Stomach (tissue), 8 donors: ENCODE measurements at regions not wholly inside any gene's neighbourhood (a gene's known extent, or its start where the extent isn't known, plus 50 kb on each side); places are given as distances from the start of the nearest gene placed in this dataset.

Experiments
- DNase-seq, 2 donors: peaks; one replicate each; pipeline versions ENCODE4 v3.0.0 to v3.0.0-alpha.2; 2013 to 2019
- H3K27ac ChIP-seq, 5 donors: fragments of 200-600 bp in 4 of 5; sonication (generic) in 4 of 5; one replicate each; pipeline ENCODE4 v1.5.1; 2013 to 2019; ENCODE audit warnings: mild to moderate bottlenecking in 1 of 5, moderate library complexity in 1 of 5
- H3K27me3 ChIP-seq, 3 donors: fragments of 200-600 bp; sonication (generic); one replicate each; pipeline ENCODE4 v1.5.1; 2017 to 2019; ENCODE audit warnings: mixed run types in 1 of 3
- H3K36me3 ChIP-seq, 4 donors: fragments of 200-600 bp; sonication (generic); 1 replicate in 3 of 4; 2 replicates in 1 of 4; pipeline ENCODE4 v1.5.1; 2016 to 2019
- H3K4me1 ChIP-seq, 4 donors: fragments of 200-600 bp; sonication (generic); one replicate each; pipeline ENCODE4 v1.5.1; 2016 to 2019
- H3K4me3 ChIP-seq, 4 donors: fragments of 200-600 bp; sonication (generic) in 3 of 4; one replicate each; pipeline ENCODE4 v1.5.1; 2016 to 2019; ENCODE audit warnings: mild to moderate bottlenecking in 1 of 4
- H3K9me3 ChIP-seq, 4 donors: fragments of 200-600 bp; sonication (generic); one replicate each; pipeline ENCODE4 v1.5.1; 2016 to 2019
- EP300 ChIP-seq: sonication (generic); formaldehyde crosslinking; IDR thresholded peaks from one replicate; pipeline ENCODE4 v1.6.1; 2017; ENCODE audit warnings: antibody characterized with exemption
- POLR2A ChIP-seq, 4 donors: fragments of 450-650 bp; IDR thresholded peaks; one replicate each; pipeline ENCODE4 v1.6.1; 2016; ENCODE audit warnings: antibody characterized with exemption in 4 of 4, control low read depth in 2 of 4, mild to moderate bottlenecking in 1 of 4, moderate library complexity in 1 of 4
- POLR2AphosphoS5 ChIP-seq, 3 donors: sonication (generic); formaldehyde crosslinking; IDR thresholded peaks; one replicate each; pipeline ENCODE4 v1.6.1; 2016; ENCODE audit warnings: antibody characterized with exemption in 3 of 3
- WGBS, 5 donors: extraction: QIAGEN DNeasy Blood & Tissue Kit in 3 of 5; methylation state at CpG; one replicate each; pipeline versions ENCODE4 v1.1.5 to v1.1.7; 2013 to 2018; 5-methylcytosine and 5-hydroxymethylcytosine counted together
- intact Hi-C: fragments of 100-400 bp; cut with DNase I; formaldehyde crosslinking; loops from one replicate; pipeline ENCODE4 v1.15.1; 2023; ENCODE audit warnings: low total_unique reads
- TF ChIP-seq, protein P1 (sequence below), 7 experiments: fragments of 450-650 bp in 4 of 7; fragments of 200-600 bp in 3 of 7; sonication (generic) in 3 of 7; IDR thresholded peaks; one replicate each; pipeline ENCODE4 v1.5.1; 2016 to 2019; ENCODE audit warnings: antibody characterized with exemption in 7 of 7, control low read depth in 2 of 7, mild to moderate bottlenecking in 1 of 7
- donor health status: healthy with polysubstance abuse.
- donor health status: Bipolar disorder and iron deficiency.
- donor health status: healthy.

DNA sequence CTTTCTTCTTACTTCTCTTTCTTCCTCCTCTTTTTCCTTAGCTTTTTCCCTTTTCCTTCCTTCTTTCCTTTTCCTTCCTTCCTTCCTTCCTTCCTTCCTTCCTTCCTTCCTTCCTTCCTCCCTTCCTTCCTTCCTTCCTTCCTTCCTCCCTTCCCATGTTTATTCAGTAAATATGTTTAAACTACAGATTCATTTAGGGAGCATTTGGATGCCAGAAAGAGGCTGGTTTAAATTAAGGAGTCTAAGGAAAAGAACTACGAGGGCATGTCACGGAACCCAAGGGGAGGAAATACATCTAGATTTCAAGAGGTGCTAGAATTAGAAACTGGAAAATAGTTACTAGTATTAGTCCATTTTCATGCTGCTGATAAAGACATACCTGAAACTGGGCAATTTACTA, 320.0 kb upstream of the ARRDC3 start:
- WGBS, 5 donors: 88 to 93% (median 90%) methylated on average over 2 of the region's 2 CpGs
- Histone ChIP-seq H3K36me3 (no peaks in the 10 kb centered on the region), H3K9me3 (no peaks in the 10 kb centered on the region), H3K4me3 (no peak overlapping the region), H3K27ac (no peak overlapping the region), H3K27me3 (no peaks in the 10 kb centered on the region), H3K4me1 (no peaks in the 10 kb centered on the region)
- DNase-seq: no peak
- intact Hi-C loops: no loop called here
- TF ChIP-seq EP300: no peak
- TF ChIP-seq, protein P1, sequence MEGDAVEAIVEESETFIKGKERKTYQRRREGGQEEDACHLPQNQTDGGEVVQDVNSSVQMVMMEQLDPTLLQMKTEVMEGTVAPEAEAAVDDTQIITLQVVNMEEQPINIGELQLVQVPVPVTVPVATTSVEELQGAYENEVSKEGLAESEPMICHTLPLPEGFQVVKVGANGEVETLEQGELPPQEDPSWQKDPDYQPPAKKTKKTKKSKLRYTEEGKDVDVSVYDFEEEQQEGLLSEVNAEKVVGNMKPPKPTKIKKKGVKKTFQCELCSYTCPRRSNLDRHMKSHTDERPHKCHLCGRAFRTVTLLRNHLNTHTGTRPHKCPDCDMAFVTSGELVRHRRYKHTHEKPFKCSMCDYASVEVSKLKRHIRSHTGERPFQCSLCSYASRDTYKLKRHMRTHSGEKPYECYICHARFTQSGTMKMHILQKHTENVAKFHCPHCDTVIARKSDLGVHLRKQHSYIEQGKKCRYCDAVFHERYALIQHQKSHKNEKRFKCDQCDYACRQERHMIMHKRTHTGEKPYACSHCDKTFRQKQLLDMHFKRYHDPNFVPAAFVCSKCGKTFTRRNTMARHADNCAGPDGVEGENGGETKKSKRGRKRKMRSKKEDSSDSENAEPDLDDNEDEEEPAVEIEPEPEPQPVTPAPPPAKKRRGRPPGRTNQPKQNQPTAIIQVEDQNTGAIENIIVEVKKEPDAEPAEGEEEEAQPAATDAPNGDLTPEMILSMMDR (IDR thresholded peaks at IDR 0.05): no peak
- TF ChIP-seq POLR2AphosphoS5 (IDR thresholded peaks at IDR 0.05): no peak
- TF ChIP-seq POLR2A (IDR thresholded peaks at IDR 0.05): no peak

DNA sequence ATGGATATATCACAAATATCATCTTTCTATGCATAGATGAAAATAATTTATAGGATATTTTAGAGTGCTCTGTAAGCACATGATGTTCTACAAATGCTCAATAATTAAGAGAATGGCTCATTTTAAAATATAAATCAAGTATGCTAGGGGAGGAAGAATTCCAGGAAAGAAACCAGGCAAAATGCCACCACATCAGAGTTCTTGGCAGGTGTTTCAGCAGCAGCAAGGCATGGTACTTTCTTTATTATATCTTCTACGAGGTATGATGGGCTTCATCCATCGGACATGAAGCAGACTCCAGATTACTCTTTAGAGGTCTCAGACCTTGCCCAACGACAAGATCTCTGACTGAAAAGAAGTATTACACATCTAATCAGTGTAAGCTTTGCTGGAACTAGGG, 316.3 kb upstream of the ARRDC3 start:
- H3K4me3 ChIP-seq: no peak overlapping the region
- intact Hi-C loops: no loop called here
- TF ChIP-seq EP300 (no peak), POLR2A (IDR thresholded peaks at IDR 0.05) (no peak)
- TF ChIP-seq, protein P1 (IDR thresholded peaks at IDR 0.05): no peak
- no peaks in the 10 kb centered on the region for H3K4me1 ChIP-seq
- DNase-seq: no peak
- H3K27me3 ChIP-seq: no peaks in the 10 kb centered on the region
- H3K36me3 ChIP-seq: no peaks in the 10 kb centered on the region
- no peaks in the 10 kb centered on the region for H3K9me3 ChIP-seq
- WGBS, 5 donors: 72 to 89% (median 85%) methylated on average over 3 of the region's 3 CpGs
- no peak overlapping the region for H3K27ac ChIP-seq

DNA sequence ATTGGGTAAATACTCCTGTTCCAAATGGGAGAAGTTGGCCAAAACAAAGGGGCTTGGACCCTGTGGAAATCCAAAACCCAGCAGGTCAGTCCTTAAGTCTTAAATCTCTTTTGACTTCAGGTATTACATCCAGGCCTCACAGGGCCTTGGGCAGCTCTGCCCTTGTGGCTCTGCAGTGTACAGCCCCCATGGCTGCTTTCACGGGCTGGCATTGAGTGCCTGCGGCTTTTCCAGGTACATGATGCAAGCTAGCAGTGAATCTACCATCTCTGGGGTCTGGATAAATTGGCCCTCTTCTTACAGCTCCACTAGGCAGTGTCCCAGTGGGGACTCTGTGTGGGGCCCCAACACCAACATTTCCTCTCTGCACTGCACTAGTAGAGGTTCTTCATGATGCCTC, 308.5 kb upstream of the ARRDC3 start:
- DNase-seq: no peak
- H3K9me3 ChIP-seq: peaks cover 0 to 3% (median 0%) of the 10 kb centered on the region in 4 donors
- no peak overlapping the region for H3K4me3 ChIP-seq
- H3K36me3 ChIP-seq: no peaks in the 10 kb centered on the region
- H3K4me1 ChIP-seq: no peaks in the 10 kb centered on the region
- intact Hi-C loops: no loop called here
- no peak overlapping the region for H3K27ac ChIP-seq
- TF ChIP-seq EP300: no peak
- no peak for TF ChIP-seq POLR2A (IDR thresholded peaks at IDR 0.05)
- no peak for TF ChIP-seq POLR2AphosphoS5 (IDR thresholded peaks at IDR 0.05)
- TF ChIP-seq, protein P1 (IDR thresholded peaks at IDR 0.05): no peak
- WGBS, 5 donors: 78 to 100% (median 91%) methylated on average over 2 of the region's 2 CpGs
- no peaks in the 10 kb centered on the region for H3K27me3 ChIP-seq

DNA sequence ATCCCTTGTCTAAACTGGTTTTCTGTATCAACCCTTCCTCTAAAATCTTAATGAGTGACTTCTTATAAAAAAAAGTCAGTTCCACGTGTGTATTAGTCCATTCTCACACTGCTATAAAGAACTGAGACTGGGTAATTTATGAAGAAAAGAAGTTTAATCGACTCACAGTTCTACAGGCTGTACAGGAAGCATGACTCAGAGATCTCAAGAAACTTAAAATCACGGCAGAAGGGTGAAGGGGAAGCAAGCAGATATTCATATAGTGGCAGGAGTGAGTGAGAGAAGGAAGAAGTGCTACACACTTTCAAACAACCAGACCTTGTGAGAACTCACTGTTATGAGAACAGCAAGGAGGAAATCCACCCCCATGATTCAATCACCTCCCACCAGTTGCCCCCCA, 307.8 kb upstream of the ARRDC3 start:
- intact Hi-C loops: no loop called here
- H3K4me3 ChIP-seq: no peak overlapping the region
- DNase-seq: no peak
- no peaks in the 10 kb centered on the region for H3K4me1 ChIP-seq
- H3K27ac ChIP-seq: no peak overlapping the region
- H3K9me3 ChIP-seq: peaks cover 0 to 3% (median 0%) of the 10 kb centered on the region in 4 donors
- H3K27me3 ChIP-seq: no peaks in the 10 kb centered on the region
- H3K36me3 ChIP-seq: no peaks in the 10 kb centered on the region
- TF ChIP-seq POLR2A (IDR thresholded peaks at IDR 0.05) (no peak), POLR2AphosphoS5 (IDR thresholded peaks at IDR 0.05) (no peak), EP300 (no peak)
- TF ChIP-seq, protein P1 (IDR thresholded peaks at IDR 0.05): no peak
- WGBS, 5 donors: 44 to 57% (median 52%) methylated on average over 3 of the region's 3 CpGs
